Gastroesophageal sphincter (tissue), 4 donors: ENCODE measurements at regions not wholly inside any gene's neighbourhood (a gene's known extent, or its start where the extent isn't known, plus 50 kb on each side); places are given as distances from the start of the nearest gene placed in this dataset.

Source experiments
- ATAC-seq: fragments of 150-250 bp; one replicate; pipeline ENCODE4 v1.9.1; 2016; ENCODE audit warnings: mild to moderate bottlenecking, moderate library complexity
- H3K27ac ChIP-seq, 4 donors: fragments of 200-600 bp; sonication (generic) in 3 of 4; 1 replicate in 3 of 4; 2 replicates in 1 of 4; pipeline ENCODE4 v1.5.1; 2016 to 2019
- H3K27me3 ChIP-seq: fragments of 200-600 bp; sonication (generic); one replicate; pipeline ENCODE4 v1.5.1; 2019
- H3K36me3 ChIP-seq, 2 donors: fragments of 200-600 bp; sonication (generic); one replicate each; pipeline ENCODE4 v1.5.1; 2019; ENCODE audit warnings: control low read depth in 1 of 2
- H3K4me1 ChIP-seq, 3 donors: fragments of 200-600 bp; sonication (generic); 1 replicate in 2 of 3; 2 replicates in 1 of 3; pipeline ENCODE4 v1.5.1; 2016 to 2019; ENCODE audit warnings: control low read depth in 2 of 3
- H3K4me3 ChIP-seq, 2 donors: fragments of 200-600 bp; sonication (generic); one replicate each; pipeline ENCODE4 v1.5.1; 2019; ENCODE audit warnings: mild to moderate bottlenecking in 1 of 2, moderate library complexity in 1 of 2
- H3K9me3 ChIP-seq, 3 donors: fragments of 200-600 bp; sonication (generic); one replicate each; pipeline ENCODE4 v1.5.1; 2017 to 2019; ENCODE audit warnings: control low read depth in 2 of 3
- CTCF ChIP-seq, 4 experiments: fragments of 200-600 bp in 2 of 4; fragments of 450-650 bp in 2 of 4; sonication (generic) in 1 of 4; IDR thresholded peaks; one replicate each; pipeline ENCODE4 v1.5.1; 2017 to 2019; ENCODE audit warnings: antibody characterized with exemption in 4 of 4, mild to moderate bottlenecking in 2 of 4, moderate library complexity in 2 of 4
- EP300 ChIP-seq: sonication (generic); formaldehyde crosslinking; IDR thresholded peaks from one replicate; pipeline ENCODE4 v1.6.1; 2017; ENCODE audit warnings: antibody characterized with exemption, mild to moderate bottlenecking
- POLR2A ChIP-seq, 2 donors: fragments of 450-650 bp; IDR thresholded peaks; one replicate each; pipeline ENCODE4 v1.6.1; 2017; ENCODE audit warnings: antibody characterized with exemption in 2 of 2, mild to moderate bottlenecking in 2 of 2, moderate library complexity in 1 of 2
- POLR2AphosphoS5 ChIP-seq: sonication (generic); formaldehyde crosslinking; IDR thresholded peaks from one replicate; pipeline ENCODE4 v1.6.1; 2017; ENCODE audit warnings: antibody characterized with exemption
- WGBS, 2 donors: methylation state at CpG; one replicate each; pipeline ENCODE4 v1.1.5; 2018; ENCODE audit warnings: low coverage in 1 of 2; 5-methylcytosine and 5-hydroxymethylcytosine counted together

- H3K4me3 ChIP-seq, result no peak overlapping the region
- H3K9me3 ChIP-seq, result no peaks in the 10 kb centered on the region
- no peaks in the 10 kb centered on the region for H3K36me3 ChIP-seq
- no peaks in the 10 kb centered on the region for H3K4me1 ChIP-seq
- ATAC-seq, result no peak
- TF ChIP-seq POLR2AphosphoS5 (no peak), POLR2A (IDR thresholded peaks at IDR 0.05) (no peak), CTCF (IDR thresholded peaks at IDR 0.05) (no peak), EP300 (no peak)
- no peaks in the 10 kb centered on the region for H3K27me3 ChIP-seq
- no peak overlapping the region for H3K27ac ChIP-seq
- WGBS, 2 donors, result 79 to 86% methylated on average over 1 of the region's 1 CpG
Measured at GRCh38 chr1:199809311-199809710, 218.2 kb upstream of the NR5A2 start.

- TF ChIP-seq CTCF (IDR thresholded peaks at IDR 0.05) (no peak), POLR2AphosphoS5 (no peak), POLR2A (IDR thresholded peaks at IDR 0.05) (no peak), EP300 (no peak)
- no peaks in the 10 kb centered on the region for H3K4me1 ChIP-seq
- 83 to 86% methylated on average over 4 to 5 of the region's 5 CpGs for WGBS, 2 donors
Measured at GRCh38 chr1:199811163-199811562, 216.3 kb upstream of the NR5A2 start.

DNA sequence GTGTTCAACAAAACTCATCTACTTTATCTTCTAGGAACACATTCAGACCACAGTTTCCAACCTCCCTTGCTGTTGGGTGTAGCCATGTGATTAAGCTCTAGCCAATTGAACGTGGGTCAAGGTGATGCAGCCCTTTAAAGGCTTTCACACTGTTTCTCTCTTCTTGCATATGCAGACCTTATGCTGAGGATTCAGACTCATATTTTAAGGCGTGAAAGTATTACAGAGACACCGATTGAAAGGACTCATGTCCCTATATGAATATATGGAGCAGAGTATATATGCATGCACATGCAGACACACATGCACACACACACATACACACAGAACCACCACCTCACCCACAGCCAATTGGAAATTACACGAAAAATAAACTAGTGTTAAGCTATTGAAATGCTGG lies 214.3 kb upstream of the NR5A2 start:
- no peak for TF ChIP-seq POLR2AphosphoS5
- TF ChIP-seq POLR2A (IDR thresholded peaks at IDR 0.05), result no peak
- no peak for TF ChIP-seq EP300
- TF ChIP-seq CTCF (IDR thresholded peaks at IDR 0.05), result no peak
- Histone ChIP-seq H3K36me3 (no peaks in the 10 kb centered on the region), H3K27me3 (no peaks in the 10 kb centered on the region), H3K4me1 (no peaks in the 10 kb centered on the region), H3K9me3 (no peaks in the 10 kb centered on the region), H3K4me3 (no peak overlapping the region), H3K27ac (no peak overlapping the region)
- 60 to 86% methylated on average over 3 to 4 of the region's 4 CpGs for WGBS, 2 donors
- ATAC-seq, result no peak

More at GRCh38 chr1:199811163-199811562, 216.3 kb upstream of the NR5A2 start:
- Histone ChIP-seq H3K4me3 (no peak overlapping the region), H3K27ac (no peak overlapping the region), H3K36me3 (no peaks in the 10 kb centered on the region), H3K27me3 (no peaks in the 10 kb centered on the region), H3K9me3 (no peaks in the 10 kb centered on the region)
- no peak for ATAC-seq

GRCh38 chr1:199815947-199816346 lies 211.6 kb upstream of the NR5A2 start:
- ATAC-seq, result no peak
- WGBS, 2 donors, result 82 to 91% methylated on average over 3 of the region's 3 CpGs
- H3K27me3 ChIP-seq, result no peaks in the 10 kb centered on the region
- no peak overlapping the region for H3K27ac ChIP-seq
- no peaks in the 10 kb centered on the region for H3K9me3 ChIP-seq
- H3K4me3 ChIP-seq, result no peak overlapping the region
- TF ChIP-seq POLR2A (IDR thresholded peaks at IDR 0.05) (no peak), CTCF (IDR thresholded peaks at IDR 0.05) (no peak), EP300 (no peak), POLR2AphosphoS5 (no peak)
- no peaks in the 10 kb centered on the region for H3K36me3 ChIP-seq
- no peaks in the 10 kb centered on the region for H3K4me1 ChIP-seq

DNA sequence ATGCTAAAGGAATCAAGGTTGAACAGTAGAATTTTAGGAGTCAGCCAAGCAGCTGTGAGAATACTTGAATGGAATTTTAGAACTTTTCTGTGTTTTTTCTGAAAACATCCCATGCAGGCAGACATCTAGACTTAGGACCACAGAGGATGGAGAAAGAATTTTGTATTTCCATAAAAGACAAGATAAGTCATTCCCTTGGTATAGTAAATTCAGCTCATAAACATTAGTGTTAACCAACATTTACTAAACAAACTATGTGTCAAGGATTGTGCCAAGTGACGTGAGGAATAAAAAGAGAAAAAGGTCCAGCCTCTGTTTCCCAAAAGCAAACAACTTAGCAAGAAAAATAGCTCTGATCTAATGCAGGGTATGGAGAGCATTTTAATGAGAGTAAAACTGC lies 210.2 kb upstream of the NR5A2 start:
- Histone ChIP-seq H3K27ac (no peak overlapping the region), H3K36me3 (no peaks in the 10 kb centered on the region), H3K4me3 (no peak overlapping the region), H3K27me3 (no peaks in the 10 kb centered on the region), H3K9me3 (no peaks in the 10 kb centered on the region), H3K4me1 (no peaks in the 10 kb centered on the region)
- WGBS, 2 donors, result 56 to 85% methylated on average over 1 of the region's 1 CpG
- no peak for ATAC-seq
- TF ChIP-seq POLR2AphosphoS5 (no peak), CTCF (IDR thresholded peaks at IDR 0.05) (no peak), EP300 (no peak), POLR2A (IDR thresholded peaks at IDR 0.05) (no peak)
